ENCODE measurements at regions not wholly inside any gene's neighbourhood (a gene's known extent, or its start where the extent isn't known, plus 50 kb on each side); places are given as distances from the start of the nearest gene placed in this dataset.

- TF ChIP-seq CTCF (IDR thresholded peaks at IDR 0.05 in 2 of 3, conservative IDR thresholded peaks at IDR 0.05 in 1 of 3; ENCODE audit: borderline replicate concordance in 1 of 3, insufficient read depth in 1 of 3, low read depth in 2 of 3, low read length in 2 of 3) (no peak), ZBTB33 (IDR thresholded peaks at IDR 0.05; ENCODE audit: extremely low read depth, insufficient replicate concordance, low read length) (no peak), JUND (IDR thresholded peaks at IDR 0.05) (no peak)
Observed at GRCh38 chr5:147095740-147096139, 139.1 kb upstream of the STK32A start.
